Mucosa of gallbladder (tissue), 1 donor: ENCODE measurements at regions not wholly inside any gene's neighbourhood (a gene's known extent, or its start where the extent isn't known, plus 50 kb on each side); places are given as distances from the start of the nearest gene placed in this dataset.

Experiments
- DNase-seq: peaks from one replicate; pipeline ENCODE4 v3.0.0-alpha.2; 2020; ENCODE audit warnings: low spot score
- donor health status: DM: no; HTN: no; CAD: no.

DNA sequence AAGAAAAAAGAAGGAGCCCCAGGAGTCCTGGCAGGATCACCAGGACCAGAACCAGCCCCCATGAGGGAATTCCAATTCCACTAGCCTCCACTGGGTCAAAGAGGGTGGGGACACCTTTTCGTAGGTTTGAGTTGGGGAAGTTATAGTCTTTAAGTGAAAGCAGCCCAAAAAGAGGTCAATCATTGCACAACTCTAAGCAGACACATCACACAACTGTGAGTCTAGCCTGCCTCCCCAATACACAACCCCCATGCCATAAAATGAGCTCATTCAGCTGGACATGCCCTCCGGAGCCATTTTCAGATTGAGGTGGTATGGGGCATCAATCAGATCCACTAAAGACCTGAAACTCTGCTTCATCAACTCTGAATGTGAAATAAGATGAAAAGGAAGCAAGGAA, 179.9 kb downstream of the NPHP4 start:
- no peak for DNase-seq

DNA sequence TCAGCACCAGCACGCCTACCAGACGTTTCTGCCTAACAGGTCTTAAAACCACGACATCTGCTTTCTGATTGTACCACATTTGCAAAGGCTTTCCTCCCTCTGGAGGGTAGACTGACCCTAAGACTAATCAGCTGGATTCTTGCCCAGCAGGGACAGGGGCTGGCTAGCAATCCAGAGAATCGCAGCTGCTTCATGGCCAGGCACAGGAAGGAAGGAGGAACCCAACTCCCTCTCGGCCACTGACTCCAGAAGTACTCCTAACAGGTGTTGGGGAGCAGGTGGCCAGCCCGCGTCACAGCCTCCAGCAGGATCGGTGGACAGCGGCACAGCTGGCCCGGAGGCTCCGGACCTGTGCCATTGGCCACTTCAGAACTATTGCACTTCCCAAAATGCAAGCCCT, 180.8 kb downstream of the NPHP4 start:
- no peak for DNase-seq

DNA sequence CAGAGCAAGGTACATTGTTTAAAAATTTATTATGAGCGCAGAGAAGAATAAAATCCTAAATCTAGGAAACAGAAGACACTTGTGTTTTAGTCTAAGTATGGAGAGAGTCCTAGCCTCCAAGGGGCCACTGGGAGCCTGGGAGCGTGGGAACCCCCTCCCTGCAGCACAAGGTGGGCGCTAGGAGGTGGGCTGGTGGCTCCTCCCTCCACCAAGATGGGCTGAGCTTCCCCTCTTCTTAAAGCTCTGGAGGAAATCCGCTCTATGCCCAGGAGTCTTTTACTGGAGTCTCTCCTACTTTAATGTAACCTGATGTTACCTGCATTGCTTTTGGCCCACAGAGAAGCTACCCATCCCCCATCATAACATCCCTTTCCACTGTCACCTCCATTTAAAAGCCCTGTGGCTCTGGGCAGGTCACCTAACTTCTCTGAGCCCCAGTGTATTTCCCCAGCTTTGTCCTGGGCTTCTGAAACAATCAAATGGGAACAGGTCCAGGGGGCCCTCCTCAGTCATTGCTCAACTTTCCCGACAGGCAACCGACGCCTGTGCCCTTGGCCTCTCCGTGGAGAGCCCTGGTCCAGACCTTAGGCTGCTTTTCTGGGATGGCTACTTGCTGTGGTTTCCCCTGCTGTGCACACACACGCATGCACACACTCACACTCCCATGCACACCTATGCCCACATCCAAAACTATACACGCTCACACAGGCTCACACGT, 181.5 kb downstream of the NPHP4 start:
- no peak for DNase-seq

DNA sequence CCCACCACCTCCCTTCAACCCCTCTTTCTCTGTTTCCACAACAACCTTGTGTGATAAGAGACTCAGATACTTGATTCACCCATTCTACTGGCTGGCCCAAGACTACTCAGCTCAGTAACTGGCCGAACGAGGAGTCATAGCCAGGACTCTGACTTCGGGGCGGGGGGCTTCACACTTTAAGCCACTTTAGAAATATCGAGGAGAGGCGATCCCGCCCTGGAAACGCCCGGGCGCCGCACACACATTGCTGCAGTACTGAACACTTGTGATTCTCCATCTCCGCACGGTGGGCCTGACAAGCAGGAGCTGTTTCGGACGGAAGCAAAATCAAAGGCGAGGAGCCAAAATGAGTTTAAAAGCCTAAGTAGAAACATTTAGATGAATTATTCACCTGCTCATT, 182.1 kb downstream of the NPHP4 start:
- DNase-seq: no peak

DNA sequence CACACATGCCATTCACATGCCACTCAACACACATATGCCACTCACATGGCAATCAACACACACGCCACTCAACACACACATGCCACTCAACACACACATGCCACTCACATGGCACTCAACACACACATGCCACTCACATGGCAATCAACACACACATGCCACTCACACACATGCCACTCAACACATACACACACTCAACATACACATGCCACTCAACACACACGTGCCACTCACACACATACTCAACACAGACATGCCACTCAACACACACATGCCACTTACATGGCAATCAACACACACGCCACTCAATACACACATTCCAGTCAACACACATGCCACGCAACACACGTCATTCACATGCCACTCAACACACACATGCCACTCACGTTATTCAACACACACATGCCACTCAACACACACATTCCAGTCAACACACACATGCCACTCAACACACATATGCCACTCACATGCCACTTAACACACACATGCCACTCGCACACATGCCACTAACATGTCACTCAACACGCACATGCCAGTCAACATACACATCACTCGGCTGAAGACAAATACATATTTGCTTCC, 182.9 kb downstream of the NPHP4 start:
- no peak for DNase-seq

DNA sequence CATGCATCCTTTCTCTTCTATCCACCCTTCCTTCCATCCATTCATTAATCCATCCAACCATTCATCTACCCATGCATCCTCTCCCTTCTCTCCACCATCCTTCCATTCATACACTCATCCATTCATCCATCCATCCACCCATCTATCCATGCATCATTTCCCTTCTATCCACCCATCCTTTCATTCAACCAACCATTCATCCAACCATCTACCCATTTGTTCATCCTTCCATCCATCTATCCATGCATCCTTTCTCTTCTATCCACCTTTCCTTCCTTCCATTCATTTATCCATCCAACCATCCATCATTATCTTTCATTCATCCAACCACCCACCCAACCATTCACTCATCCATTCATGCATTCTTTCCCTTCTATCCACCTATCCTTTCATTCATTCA, 188.4 kb downstream of the NPHP4 start:
- no peak for DNase-seq

DNA sequence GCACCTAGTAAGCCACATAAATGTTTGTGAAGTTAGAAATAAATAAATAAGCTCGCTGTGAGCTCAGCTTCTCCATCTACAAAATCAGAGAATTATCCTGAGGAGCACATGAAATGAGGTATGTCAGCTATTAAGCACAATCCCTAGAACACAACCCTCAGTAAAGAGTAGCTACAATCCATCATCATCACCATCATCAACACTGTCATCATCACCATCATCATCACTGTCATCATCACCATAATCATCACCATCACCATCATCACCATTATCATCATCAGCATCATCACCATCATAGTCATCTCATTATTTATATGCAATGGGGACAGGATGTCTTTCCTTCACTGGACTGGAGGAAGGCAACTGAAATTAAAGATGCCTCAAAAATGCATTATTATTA, 189.6 kb downstream of the NPHP4 start:
- no peak for DNase-seq

DNA sequence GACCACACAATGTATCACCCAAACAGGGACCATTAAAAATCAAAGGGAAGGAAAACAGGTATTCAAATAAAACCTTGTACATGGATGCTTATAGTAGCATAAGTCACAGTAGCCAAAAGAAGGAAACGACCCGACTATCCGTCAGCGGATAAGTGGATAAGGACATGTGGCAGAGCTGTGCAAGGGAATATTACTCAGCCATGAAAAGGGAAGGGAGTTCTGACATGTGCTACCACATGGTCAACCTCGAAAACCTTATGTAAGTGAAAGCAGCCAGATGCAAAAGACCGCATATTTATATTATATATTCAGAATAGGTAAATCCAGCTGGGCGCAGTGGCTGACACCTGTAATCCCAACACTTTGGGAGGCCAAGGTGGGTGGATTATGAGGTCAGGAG, 193.3 kb downstream of the NPHP4 start:
- no peak for DNase-seq

DNA sequence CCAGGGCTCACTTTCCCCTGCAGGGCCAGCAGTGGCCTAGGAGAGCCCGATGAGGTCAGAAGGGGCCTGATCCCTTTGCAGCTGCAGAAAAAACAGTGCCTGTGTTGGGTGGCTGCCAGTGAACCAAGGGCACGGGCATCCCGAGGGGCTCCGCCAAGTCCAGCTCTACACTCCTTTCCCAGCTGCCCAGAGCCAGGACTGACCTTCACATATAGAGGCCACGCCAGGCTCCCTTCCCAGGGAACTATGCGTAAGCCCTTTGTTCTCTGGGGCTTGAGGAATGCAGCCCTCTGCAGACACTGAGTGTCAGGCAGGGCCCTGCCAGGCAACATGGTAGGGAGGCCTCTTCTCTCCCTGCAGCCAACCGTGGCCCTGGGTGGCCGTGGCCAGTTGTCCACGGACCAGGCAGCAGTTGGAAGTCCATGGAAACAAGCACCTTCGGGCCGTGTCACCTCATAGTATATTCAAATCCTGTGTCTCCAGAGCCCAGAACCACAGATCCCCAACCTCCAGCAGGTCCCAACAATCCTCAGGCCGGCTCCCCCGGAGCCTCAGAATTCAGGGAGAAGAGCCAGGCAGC, 194.0 kb downstream of the NPHP4 start:
- no peak for DNase-seq

DNA sequence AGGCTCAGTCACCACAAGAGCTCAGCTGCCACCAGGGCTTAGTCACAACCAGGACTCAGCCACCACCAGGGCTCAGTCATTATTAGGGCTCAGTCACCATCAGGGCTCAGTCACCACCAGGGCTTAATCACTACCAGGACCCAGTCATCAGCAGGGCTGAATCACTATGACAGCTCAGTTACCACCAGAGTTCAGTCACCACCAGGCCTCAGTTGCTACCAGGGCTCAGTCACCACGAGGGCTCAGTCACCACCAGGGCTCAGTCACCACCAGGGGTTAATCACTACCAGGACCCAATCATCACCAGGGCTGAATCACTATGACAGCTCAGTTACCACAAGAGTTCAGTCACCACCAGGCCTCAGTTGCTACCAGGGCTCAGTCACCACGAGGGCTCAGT, 196.2 kb downstream of the NPHP4 start:
- no peak for DNase-seq

DNA sequence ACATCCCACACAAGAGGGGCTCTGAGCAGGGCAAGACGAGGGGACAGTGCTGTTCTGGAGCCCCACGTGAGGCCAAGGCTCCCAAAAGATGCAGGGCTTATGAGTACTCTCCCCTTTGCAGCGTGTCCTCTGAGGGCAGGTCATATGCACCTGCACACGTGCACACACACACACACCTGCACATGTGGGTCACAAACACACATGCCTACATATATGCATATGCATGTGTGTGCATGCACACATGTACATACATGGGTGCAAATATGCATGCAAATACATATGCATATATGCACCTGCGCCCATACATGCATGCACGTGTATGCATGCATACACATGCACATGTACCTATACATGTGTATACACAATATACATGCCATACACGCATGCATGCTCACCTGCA, 197.9 kb downstream of the NPHP4 start:
- DNase-seq: no peak

DNA sequence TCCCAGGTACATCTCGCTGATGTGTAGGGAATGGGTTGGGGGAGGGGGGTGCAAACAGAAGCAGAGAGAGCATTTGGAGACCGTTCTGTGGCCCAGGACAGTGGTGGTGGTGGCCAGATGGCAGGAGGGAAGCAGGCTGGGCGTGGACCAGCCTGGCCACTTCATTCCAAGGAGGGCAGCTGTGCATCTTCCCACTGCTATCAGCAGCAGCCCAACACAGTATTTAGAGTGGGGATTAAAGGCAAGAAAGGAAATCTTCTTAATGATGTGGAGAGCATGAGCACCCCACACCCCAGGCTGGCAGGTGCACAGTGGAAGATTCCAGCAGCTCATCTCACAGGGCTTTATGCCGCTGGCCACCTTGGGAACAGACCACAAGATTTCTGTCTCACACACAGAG, 198.7 kb downstream of the NPHP4 start:
- no peak for DNase-seq

DNA sequence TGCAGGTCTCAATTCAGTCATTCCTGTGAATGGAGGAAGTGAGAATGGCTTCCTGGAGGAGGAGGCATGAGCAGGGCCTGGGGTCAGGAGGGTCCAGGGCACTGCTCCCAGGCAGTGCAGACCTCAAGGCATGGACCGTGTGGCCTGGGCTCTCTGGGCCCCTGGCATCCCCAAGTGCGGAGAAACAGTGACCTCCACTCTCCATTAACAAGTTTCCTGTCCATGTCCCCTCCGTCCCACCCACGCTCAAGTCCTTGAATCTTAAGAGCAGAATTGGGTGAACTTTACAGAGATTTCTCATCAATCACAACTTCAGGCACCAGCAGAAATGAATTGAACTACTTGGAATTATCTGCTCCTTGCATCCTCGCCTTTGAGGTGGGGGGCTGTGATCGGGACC, 211.1 kb downstream of the NPHP4 start:
- DNase-seq: no peak

DNA sequence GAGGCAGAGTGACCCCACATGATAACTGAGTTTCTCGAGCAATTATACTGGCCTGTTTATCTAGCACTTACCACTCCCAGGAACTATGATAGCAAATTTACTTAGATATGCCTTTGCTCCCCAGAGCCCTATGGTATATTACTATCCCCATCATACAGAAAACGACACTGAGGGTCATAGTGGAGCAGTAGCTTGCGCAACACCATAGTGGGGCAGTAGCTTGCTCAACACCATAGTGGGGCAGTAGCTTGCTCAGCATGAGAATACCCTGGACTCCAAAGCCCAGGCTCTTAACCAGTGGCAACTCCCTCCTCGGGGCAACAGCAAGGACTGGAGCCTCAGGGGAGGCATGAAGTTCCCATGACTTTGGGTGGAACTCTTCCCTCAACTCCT, 211.9 kb downstream of the NPHP4 start:
- DNase-seq: no peak

DNA sequence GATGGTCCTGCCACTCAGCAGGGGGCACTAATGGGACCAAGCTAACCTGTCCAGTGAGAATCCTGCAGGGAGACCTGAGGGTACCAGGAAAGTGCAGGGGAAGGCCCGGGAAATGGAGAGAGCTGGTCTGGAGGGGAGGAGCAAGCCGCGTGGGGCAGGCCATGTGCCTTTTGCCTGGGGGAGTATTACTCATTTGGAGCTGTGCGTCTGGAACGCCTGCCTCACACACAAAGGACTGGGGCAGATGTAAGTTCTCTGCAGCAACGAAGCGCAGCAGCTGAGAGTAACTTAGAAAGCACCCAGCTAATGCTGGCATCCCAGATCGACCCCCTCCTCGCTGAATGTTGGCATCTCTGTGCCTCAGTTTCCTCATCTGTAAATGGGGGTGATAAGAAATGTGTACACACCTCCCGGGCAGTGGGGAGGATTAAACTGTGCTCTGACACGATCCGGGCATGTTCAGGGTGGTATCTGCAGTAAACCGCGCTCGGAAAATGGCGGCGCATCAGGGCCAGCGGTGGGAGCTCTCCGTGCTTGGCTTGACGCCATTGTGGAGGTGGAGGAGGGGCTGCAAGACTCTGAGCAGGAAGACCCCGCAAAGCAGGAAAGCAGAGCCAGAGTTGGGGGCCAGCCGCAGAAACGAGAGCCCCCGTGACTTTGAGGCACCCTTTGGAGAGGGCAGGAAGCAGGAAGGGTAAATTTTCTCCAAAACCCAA, 212.5 kb downstream of the NPHP4 start:
- no peak for DNase-seq

DNA sequence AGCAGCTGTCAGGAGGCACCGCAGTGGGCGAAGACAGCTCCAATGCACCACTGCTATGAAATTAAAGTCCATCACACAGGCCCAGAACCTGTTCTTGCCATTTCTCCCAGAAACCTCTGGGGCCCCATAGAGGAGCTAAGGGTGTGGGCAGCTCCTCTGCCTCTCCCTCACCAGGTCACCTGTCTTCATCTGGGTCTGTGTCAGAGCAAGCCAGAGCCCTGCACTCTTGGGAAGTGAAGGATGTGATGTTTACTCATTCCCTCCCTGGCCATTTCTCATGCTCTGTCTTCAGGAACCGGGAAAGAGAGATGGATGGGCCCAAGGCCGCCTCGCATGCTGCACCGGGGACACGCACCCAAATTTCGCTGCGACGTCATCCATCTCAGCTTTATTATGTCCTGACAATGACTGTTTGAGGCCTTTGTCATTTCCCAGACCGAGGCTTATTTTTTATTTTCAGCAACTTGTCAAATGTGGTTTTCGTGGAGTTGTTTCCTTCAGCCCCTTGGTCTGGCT, 216.1 kb downstream of the NPHP4 start:
- no peak for DNase-seq

DNA sequence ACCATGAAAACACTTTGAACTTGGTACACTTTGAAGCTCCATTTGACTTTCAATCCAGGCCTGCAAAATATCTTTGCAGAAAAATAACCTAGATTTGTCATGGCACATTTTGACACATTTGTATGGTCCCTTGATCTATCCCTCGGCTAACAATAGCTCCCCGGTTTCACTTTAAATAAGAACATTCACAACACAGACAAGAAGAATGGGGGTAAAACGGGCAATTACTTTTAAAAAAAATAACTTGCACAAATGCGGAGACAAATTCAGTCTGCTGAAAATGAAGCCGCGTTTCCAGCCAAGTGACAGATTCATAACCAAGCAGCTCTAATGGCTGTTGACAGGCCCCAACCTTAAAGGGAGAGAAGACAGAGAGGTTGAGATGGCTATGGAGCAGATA, 218.2 kb downstream of the NPHP4 start:
- DNase-seq: no peak

DNA sequence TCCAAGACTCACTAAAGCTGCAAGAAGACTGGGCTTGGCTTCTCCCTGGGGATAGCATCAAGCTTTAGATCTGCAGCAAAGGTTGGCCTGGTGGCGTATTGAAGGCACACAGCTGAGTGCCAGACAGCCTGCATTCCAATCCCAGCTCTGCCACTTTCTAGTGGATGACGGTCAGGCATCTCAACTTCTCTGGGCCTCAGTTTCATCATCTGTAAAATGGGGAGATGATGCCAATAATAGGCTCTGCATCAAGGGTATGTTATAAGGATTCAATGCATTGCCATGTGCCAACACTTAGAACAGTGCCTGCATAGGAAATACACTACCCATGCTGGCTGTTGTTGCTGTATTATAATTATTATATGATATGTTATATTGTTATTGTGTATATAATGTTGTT, 220.4 kb downstream of the NPHP4 start:
- no peak for DNase-seq

DNA sequence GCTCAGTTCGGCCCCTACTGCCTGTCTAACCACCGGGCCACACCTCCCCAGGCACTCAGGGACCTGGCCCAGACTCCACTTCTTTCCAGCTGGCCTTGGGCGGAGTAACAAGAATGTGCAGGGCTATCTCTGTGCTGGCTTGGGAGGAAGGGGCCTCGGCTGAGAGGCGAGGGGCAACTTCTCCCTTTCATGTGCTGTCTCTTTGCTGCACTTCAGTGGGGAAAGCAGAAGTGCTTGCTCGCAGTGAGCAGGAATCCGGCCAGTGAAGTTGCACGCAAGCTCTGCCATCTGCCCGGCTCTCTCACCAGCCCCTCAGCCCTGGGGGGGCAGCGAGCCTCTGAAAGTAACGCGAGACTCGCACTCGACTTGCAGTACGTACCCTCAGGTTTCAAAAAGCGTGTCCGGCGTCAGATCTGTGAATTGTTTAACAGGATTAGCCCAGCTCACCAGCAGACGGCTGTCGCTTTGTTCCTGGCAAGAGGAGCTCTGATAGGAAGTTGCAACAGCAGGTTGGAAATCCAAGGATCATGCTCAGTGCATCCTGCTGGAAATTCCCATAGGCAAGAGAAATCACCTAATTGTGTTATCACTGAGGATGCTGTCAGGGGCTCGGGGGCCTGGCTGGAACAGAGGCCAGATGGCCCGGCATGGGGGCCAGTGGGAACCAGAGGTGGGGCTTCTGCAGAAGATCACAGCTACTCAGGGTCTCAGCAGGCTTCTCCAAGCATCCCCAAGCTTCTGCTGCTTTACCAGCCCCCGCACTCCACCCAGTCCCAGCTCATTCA, 221.1 kb downstream of the NPHP4 start:
- DNase-seq: no peak

DNA sequence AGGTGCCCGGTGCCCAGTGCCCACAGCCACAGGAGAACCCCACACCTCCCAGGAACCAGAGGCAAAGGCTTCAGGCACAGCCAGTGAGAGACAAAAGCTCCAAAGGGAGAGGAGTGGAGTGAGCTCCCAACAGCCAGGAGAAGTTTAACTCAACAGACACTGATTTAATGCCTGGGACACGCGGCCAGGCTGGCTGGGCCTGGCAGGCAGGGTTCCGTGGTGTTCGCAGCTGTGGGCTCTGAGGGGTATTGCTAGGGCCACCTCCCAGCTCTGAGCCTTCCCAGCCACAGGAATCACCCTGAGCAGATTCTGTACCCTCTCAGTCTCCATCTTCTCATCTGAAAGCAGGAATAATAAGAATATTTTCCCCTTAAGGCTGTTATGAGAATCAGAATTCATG, 222.5 kb downstream of the NPHP4 start:
- no peak for DNase-seq

DNA sequence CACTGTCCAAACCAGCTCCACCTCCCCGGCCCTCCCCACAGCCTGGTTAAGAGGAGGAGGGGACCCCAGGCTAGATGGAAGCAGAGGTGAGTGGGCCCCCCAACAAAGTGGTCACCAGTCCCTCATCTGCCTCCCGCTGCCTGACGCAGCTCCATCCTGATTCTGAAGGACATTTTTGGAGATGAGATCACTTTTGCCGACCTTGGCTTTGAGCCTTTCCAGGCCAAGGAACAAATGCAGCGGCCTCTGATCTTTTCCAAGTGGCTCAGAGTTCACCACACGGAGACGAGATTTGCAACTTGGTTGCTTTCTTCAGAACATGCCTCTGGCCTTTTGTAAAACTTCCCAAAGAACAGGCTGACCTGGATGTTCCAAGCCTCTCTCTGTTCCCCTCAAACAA, 223.1 kb downstream of the NPHP4 start:
- DNase-seq: no peak

DNA sequence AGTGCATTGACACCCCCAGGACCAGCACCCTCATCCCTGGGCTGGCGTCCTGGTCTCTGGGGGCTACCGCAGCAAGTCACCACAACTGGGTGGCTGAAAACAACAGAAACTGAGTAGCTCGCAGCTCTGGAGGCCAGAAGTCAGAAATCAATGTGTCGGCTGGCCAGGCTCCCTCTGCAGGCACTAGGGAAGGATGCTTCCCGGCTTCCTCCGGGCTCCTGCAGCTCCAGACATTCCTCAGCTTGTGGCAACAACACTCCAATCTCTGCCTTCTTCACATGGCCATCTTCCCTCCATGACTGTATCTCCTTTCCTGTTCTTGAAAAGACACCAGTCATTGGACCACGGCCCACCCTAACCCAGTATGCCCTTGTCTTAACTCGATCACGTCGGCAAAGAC, 224.2 kb downstream of the NPHP4 start:
- DNase-seq: no peak
